ENCODE measurements at regions not wholly inside any gene's neighbourhood (a gene's known extent, or its start where the extent isn't known, plus 50 kb on each side); places are given as distances from the start of the nearest gene placed in this dataset.

GRCh38 chr7:81159402-81159801 lies 240.6 kb upstream of the SEMA3C start:
- Mint-ChIP-seq H3K9me3 (no peaks in the 10 kb centered on the region), H3K4me1 (ENCODE audit: low read depth) (no peaks in the 10 kb centered on the region), H3K4me3 (no peak overlapping the region), H3K36me3 (ENCODE audit: low read depth) (no peaks in the 10 kb centered on the region), H3K27ac (no peak overlapping the region), H3K27me3 (no peaks in the 10 kb centered on the region)
- Histone ChIP-seq H3K27me3 (ENCODE audit: control insufficient read depth in 1 of 2, insufficient read depth in 2 of 2, low read length in 2 of 2) (no peaks in the 10 kb centered on the region), H3K9me3 (ENCODE audit: control insufficient read depth in 1 of 2, insufficient read depth in 1 of 2, low read length in 2 of 2) (peaks cover 4 to 15% of the 10 kb centered on the region in 2 experiments), H3K27ac (ENCODE audit: low read depth in 1 of 2, low read length in 2 of 2) (no peak overlapping the region), H3K36me3 (ENCODE audit: insufficient read depth, low read length) (no peaks in the 10 kb centered on the region), H3K4me3 (ENCODE audit: low read length) (no peak overlapping the region), H3K4me1 (ENCODE audit: insufficient read depth, low read length) (no peaks in the 10 kb centered on the region)
- TF ChIP-seq, protein P1, sequence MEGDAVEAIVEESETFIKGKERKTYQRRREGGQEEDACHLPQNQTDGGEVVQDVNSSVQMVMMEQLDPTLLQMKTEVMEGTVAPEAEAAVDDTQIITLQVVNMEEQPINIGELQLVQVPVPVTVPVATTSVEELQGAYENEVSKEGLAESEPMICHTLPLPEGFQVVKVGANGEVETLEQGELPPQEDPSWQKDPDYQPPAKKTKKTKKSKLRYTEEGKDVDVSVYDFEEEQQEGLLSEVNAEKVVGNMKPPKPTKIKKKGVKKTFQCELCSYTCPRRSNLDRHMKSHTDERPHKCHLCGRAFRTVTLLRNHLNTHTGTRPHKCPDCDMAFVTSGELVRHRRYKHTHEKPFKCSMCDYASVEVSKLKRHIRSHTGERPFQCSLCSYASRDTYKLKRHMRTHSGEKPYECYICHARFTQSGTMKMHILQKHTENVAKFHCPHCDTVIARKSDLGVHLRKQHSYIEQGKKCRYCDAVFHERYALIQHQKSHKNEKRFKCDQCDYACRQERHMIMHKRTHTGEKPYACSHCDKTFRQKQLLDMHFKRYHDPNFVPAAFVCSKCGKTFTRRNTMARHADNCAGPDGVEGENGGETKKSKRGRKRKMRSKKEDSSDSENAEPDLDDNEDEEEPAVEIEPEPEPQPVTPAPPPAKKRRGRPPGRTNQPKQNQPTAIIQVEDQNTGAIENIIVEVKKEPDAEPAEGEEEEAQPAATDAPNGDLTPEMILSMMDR (IDR thresholded peaks at IDR 0.05), result no peak
- ChIA-PET CTCF (no interaction called here), POLR2A (no interaction called here)
- intact Hi-C loops (cut with DNase I, micrococcal nuclease), result no loop called here
- ATAC-seq (ENCODE audit: poor library complexity) (no peak), DNase-seq (no peak)

- Mint-ChIP-seq H3K9me3 (no peaks in the 10 kb centered on the region), H3K4me3 (no peak overlapping the region), H3K4me1 (ENCODE audit: low read depth) (no peaks in the 10 kb centered on the region), H3K27ac (no peak overlapping the region), H3K27me3 (no peaks in the 10 kb centered on the region), H3K36me3 (ENCODE audit: low read depth) (no peaks in the 10 kb centered on the region)
- intact Hi-C loops (cut with DNase I, micrococcal nuclease), result no loop called here
- Histone ChIP-seq H3K4me3 (ENCODE audit: low read length) (no peak overlapping the region), H3K27ac (ENCODE audit: low read depth in 1 of 2, low read length in 2 of 2) (no peak overlapping the region), H3K4me1 (ENCODE audit: insufficient read depth, low read length) (no peaks in the 10 kb centered on the region), H3K27me3 (ENCODE audit: control insufficient read depth in 1 of 2, insufficient read depth in 2 of 2, low read length in 2 of 2) (no peaks in the 10 kb centered on the region), H3K36me3 (ENCODE audit: insufficient read depth, low read length) (no peaks in the 10 kb centered on the region), H3K9me3 (ENCODE audit: control insufficient read depth in 1 of 2, insufficient read depth in 1 of 2, low read length in 2 of 2) (peaks cover 4 to 13% of the 10 kb centered on the region in 2 experiments)
- DNase-seq (no peak), ATAC-seq (ENCODE audit: poor library complexity) (no peak)
- TF ChIP-seq, protein P1 (IDR thresholded peaks at IDR 0.05), result no peak
- CTCF ChIA-PET, result no interaction called here
- POLR2A ChIA-PET, result no interaction called here
These were observed 239.3 kb upstream of the SEMA3C start for GRCh38 chr7:81158189-81158588.

DNA sequence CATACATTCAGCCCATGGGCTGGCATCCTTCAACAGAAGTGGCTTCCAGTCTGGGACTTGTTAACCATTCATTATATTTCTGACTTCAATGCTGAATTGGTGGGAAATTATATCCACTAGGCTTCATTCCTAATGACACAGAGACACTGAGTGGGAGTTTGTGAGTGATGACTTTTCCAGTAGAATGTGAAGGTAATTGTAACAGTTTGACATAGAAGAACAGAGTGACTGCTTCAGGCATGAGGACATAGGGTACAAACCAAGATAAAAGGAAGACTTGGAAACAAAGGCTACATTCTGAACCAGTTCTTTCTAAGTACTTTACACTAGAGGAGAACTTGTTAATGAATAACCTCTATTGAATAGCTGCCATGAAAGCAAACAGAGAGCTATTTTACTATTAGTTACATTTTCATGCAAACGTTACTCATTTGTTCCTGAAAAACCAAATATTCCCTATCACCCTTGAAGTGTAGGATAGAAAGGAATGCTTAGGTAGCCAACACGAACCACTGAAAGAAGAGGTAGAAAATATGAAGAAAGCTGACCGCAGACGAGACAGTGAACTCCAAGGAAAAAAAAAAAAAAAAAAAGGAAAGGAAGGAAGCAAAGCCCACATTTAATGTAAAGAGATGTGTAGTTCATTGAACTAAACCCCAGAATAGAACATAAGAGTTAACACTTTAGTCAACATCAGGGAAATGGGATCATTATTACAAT lies 237.0 kb upstream of the SEMA3C start:
- Histone ChIP-seq H3K36me3 (ENCODE audit: insufficient read depth, low read length) (no peaks in the 10 kb centered on the region), H3K4me1 (ENCODE audit: insufficient read depth, low read length) (no peaks in the 10 kb centered on the region), H3K4me3 (ENCODE audit: low read length) (no peak overlapping the region), H3K9me3 (ENCODE audit: control insufficient read depth in 1 of 2, insufficient read depth in 1 of 2, low read length in 2 of 2) (peaks cover 4 to 16% of the 10 kb centered on the region in 2 experiments), H3K27me3 (ENCODE audit: control insufficient read depth in 1 of 2, insufficient read depth in 2 of 2, low read length in 2 of 2) (no peaks in the 10 kb centered on the region), H3K27ac (ENCODE audit: low read depth in 1 of 2, low read length in 2 of 2) (no peak overlapping the region)
- DNase-seq, result no peak
- intact Hi-C loops (cut with DNase I, micrococcal nuclease), result no loop called here
- H3K4me1 Mint-ChIP-seq (ENCODE audit: low read depth), result no peaks in the 10 kb centered on the region
- peaks cover 3% of the 10 kb centered on the region for H3K9me3 Mint-ChIP-seq
- H3K4me3 Mint-ChIP-seq, result no peak overlapping the region
- POLR2A ChIA-PET, result no interaction called here
- no peaks in the 10 kb centered on the region for H3K27me3 Mint-ChIP-seq
- CTCF ChIA-PET, result no interaction called here
- H3K27ac Mint-ChIP-seq, result no peak overlapping the region
- TF ChIP-seq, protein P1 (IDR thresholded peaks at IDR 0.05), result no peak
- ATAC-seq (ENCODE audit: poor library complexity), result no peak
- no peaks in the 10 kb centered on the region for H3K36me3 Mint-ChIP-seq (ENCODE audit: low read depth)
